Neural cell (in vitro differentiated cells): ENCODE measurements at regions not wholly inside any gene's neighbourhood (a gene's known extent, or its start where the extent isn't known, plus 50 kb on each side); places are given as distances from the start of the nearest gene placed in this dataset.

Experiments
- H2AFZ ChIP-seq: fragments of 200-600, 300-800 bp; sonication (generic), shearing (Covaris generic); 2 replicates; pipeline ENCODE4 v1.6.0; 2014; ENCODE audit warnings: low read depth, mild to moderate bottlenecking, antibody characterized with exemption, low read length, moderate library complexity
- H3F3A ChIP-seq: fragments of 200-600 bp; shearing (Covaris generic); 2 replicates; pipeline ENCODE4 v1.6.1; 2016; ENCODE audit warnings: mild to moderate bottlenecking, moderate library complexity, mixed read lengths, antibody characterized with exemption, low read length; ENCODE audit not compliant: insufficient read depth, poor library complexity, severe bottlenecking
- H3K27ac ChIP-seq: fragments of 200-600, 300-800 bp; sonication (generic), shearing (Covaris generic); 2 replicates; pipeline ENCODE4 v1.5.1; 2014; ENCODE audit warnings: mild to moderate bottlenecking, low read length, moderate library complexity
- H3K27me3 ChIP-seq: fragments of 300-800, 200-600 bp; sonication (generic), shearing (Covaris generic); 2 replicates; pipeline ENCODE4 v1.6.0; 2014; ENCODE audit warnings: mild to moderate bottlenecking, low read depth, low read length, moderate library complexity; ENCODE audit not compliant: insufficient read depth
- H3K36me3 ChIP-seq: fragments of 300-800, 200-600 bp; sonication (generic), shearing (Covaris generic); 2 replicates; pipeline ENCODE4 v1.5.1; 2014; ENCODE audit warnings: mild to moderate bottlenecking, antibody characterized with exemption, low read length, moderate library complexity; ENCODE audit not compliant: insufficient read depth
- H3K4me2 ChIP-seq: fragments of 300-800, 200-600 bp; sonication (generic), shearing (Covaris generic); 2 replicates; pipeline ENCODE4 v1.6.0; 2014; ENCODE audit warnings: mild to moderate bottlenecking, low read length
- H3K4me3 ChIP-seq: fragments of 300-800, 200-600 bp; sonication (generic), shearing (Covaris generic); 2 replicates; pipeline ENCODE4 v1.5.1; 2014; ENCODE audit warnings: mild to moderate bottlenecking, low read length, moderate library complexity
- H3K79me2 ChIP-seq: fragments of 200-600 bp; shearing (Covaris generic); replicated peaks from 2 replicates; pipeline ENCODE4 v1.6.0; 2014; ENCODE audit warnings: mild to moderate bottlenecking, low read length, moderate library complexity; ENCODE audit not compliant: insufficient read depth
- H3K9ac ChIP-seq: fragments of 300-800, 200-600 bp; sonication (generic), shearing (Covaris generic); 2 replicates; pipeline ENCODE4 v1.6.1; 2016; ENCODE audit warnings: mild to moderate bottlenecking, low read length, mixed read lengths
- H3K9me2 ChIP-seq: fragments of 200-600 bp; shearing (Covaris generic); 2 replicates; pipeline ENCODE4 v1.6.1; 2016; ENCODE audit warnings: mild to moderate bottlenecking, low read length, mixed read lengths; ENCODE audit not compliant: insufficient read depth
- H3K9me3 ChIP-seq: fragments of 200-600, 300-800 bp; sonication (generic), shearing (Covaris generic); 2 replicates; pipeline ENCODE4 v1.6.1; 2016; ENCODE audit warnings: mild to moderate bottlenecking, mixed run types, low read length, moderate library complexity, mixed read lengths
- H4K20me1 ChIP-seq: fragments of 200-600 bp; shearing (Covaris generic); 2 replicates; pipeline ENCODE4 v1.6.1; 2016; ENCODE audit warnings: mild to moderate bottlenecking, mixed run types; ENCODE audit not compliant: insufficient read depth
- CTCF ChIP-seq: fragments of 450-650 bp; IDR thresholded peaks from 2 replicates; pipeline ENCODE4 v1.5.1; 2014; ENCODE audit warnings: antibody characterized with exemption, mild to moderate bottlenecking, moderate library complexity; ENCODE audit not compliant: poor library complexity, severe bottlenecking
- EP300 ChIP-seq: fragments of 450-650 bp; conservative IDR thresholded peaks from 2 replicates; pipeline ENCODE4 v1.6.1; 2014; ENCODE audit warnings: antibody characterized with exemption, mild to moderate bottlenecking, moderate library complexity; ENCODE audit not compliant: poor library complexity, severe bottlenecking
- EZH2 ChIP-seq: fragments of 200-600, 300-800 bp; shearing (Covaris generic), sonication (generic); IDR thresholded peaks from 2 replicates; pipeline ENCODE4 v1.6.1; 2014; ENCODE audit warnings: antibody characterized with exemption, low read length, borderline replicate concordance, mild to moderate bottlenecking; ENCODE audit not compliant: insufficient read depth, poor library complexity, severe bottlenecking
- MXI1 ChIP-seq: fragments of 450-650 bp; conservative IDR thresholded peaks from 2 replicates; pipeline ENCODE4 v1.6.1; 2014; ENCODE audit warnings: antibody characterized with exemption, mild to moderate bottlenecking; ENCODE audit not compliant: poor library complexity, severe bottlenecking
- POLR2AphosphoS5 ChIP-seq: IDR thresholded peaks from 2 replicates; pipeline ENCODE4 v1.6.1; 2012
- RAD21 ChIP-seq: fragments of 450-650 bp; conservative IDR thresholded peaks from 2 replicates; pipeline ENCODE4 v1.6.1; 2014; ENCODE audit warnings: antibody characterized with exemption, mild to moderate bottlenecking, moderate library complexity
- REST ChIP-seq: IDR thresholded peaks from 2 replicates; pipeline ENCODE4 v1.6.1; 2012; ENCODE audit warnings: borderline replicate concordance
- SMC3 ChIP-seq: fragments of 450-650 bp; conservative IDR thresholded peaks from 2 replicates; pipeline ENCODE4 v1.6.1; 2014; ENCODE audit warnings: antibody characterized with exemption, mild to moderate bottlenecking, moderate library complexity; ENCODE audit not compliant: poor library complexity
- TAF1 ChIP-seq: IDR thresholded peaks from 2 replicates; pipeline ENCODE4 v1.6.1; 2012; ENCODE audit warnings: low read depth

GRCh38 chr4:173747537-173748257 is 217.7 kb upstream of the HAND2 start:
- Histone ChIP-seq H3K4me3 (no peak overlapping the region), H3K27me3 (no peaks in the 10 kb centered on the region), H3K9me2 (no peaks in the 10 kb centered on the region), H3K79me2 (no peaks in the 10 kb centered on the region), H3K9me3 (no peaks in the 10 kb centered on the region), H3K9ac (no peak overlapping the region), H4K20me1 (no peaks in the 10 kb centered on the region), H2AFZ (no peak overlapping the region), H3K27ac (no peak overlapping the region), H3K4me2 (no peak overlapping the region), H3K36me3 (no peaks in the 10 kb centered on the region), H3F3A (no peaks in the 10 kb centered on the region)
- TF ChIP-seq REST: no peak
- TF ChIP-seq EZH2: no peak
- no peak for TF ChIP-seq EP300
- no peak for TF ChIP-seq SMC3
- no peak for TF ChIP-seq MXI1
- no peak for TF ChIP-seq RAD21
- no peak for TF ChIP-seq POLR2AphosphoS5
- no peak for TF ChIP-seq TAF1
- no peak for TF ChIP-seq CTCF

- Histone ChIP-seq H3K4me3 (no peak overlapping the region), H3K9ac (no peak overlapping the region), H3K79me2 (no peaks in the 10 kb centered on the region), H2AFZ (no peak overlapping the region), H3K4me2 (no peak overlapping the region), H3F3A (no peaks in the 10 kb centered on the region), H3K27me3 (no peaks in the 10 kb centered on the region), H4K20me1 (no peaks in the 10 kb centered on the region), H3K36me3 (no peaks in the 10 kb centered on the region), H3K9me3 (no peaks in the 10 kb centered on the region), H3K27ac (no peak overlapping the region), H3K9me2 (no peaks in the 10 kb centered on the region)
- TF ChIP-seq POLR2AphosphoS5 (no peak), EP300 (no peak), EZH2 (no peak), MXI1 (no peak), CTCF (no peak), TAF1 (no peak), RAD21 (no peak), SMC3 (no peak), REST (no peak)
These were observed 216.4 kb upstream of the HAND2 start for GRCh38 chr4:173746424-173746823.
